ENCODE measurements at regions not wholly inside any gene's neighbourhood (a gene's known extent, or its start where the extent isn't known, plus 50 kb on each side); places are given as distances from the start of the nearest gene placed in this dataset.

GRCh38 chr16:79444572-79444971, 156.0 kb downstream of the MAF start:
- no peak for DNase-seq (ENCODE audit: low read depth)

DNA sequence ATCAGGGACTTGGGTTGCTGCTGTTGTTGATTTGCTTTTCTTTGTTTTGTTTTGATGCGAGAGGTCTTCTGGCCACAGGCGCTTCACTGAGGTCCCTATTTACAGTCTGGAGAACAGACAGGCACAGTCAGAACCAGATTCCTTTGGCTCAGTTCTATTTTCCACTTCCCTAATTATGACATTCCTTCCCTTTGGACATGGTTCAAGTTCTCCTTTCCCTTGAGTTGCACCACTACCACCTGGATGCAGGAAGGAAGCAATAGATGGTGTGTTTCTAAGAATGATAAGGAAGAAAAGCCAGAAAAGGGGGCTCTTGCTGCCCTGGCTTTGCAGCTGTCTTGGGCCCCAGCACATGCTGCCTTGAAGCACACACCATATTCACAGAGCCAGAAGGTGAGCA, 160.6 kb downstream of the MAF start:
- no peak for DNase-seq (ENCODE audit: low read depth)

GRCh38 chr16:79437764-79438751, 162.5 kb downstream of the MAF start:
- DNase-seq (ENCODE audit: low read depth): no peak

GRCh38 chr16:79436885-79437284, 163.7 kb downstream of the MAF start:
- no peak for DNase-seq (ENCODE audit: low read depth)

GRCh38 chr16:79434771-79435170, 165.8 kb downstream of the MAF start:
- no peak for DNase-seq (ENCODE audit: low read depth)

DNA sequence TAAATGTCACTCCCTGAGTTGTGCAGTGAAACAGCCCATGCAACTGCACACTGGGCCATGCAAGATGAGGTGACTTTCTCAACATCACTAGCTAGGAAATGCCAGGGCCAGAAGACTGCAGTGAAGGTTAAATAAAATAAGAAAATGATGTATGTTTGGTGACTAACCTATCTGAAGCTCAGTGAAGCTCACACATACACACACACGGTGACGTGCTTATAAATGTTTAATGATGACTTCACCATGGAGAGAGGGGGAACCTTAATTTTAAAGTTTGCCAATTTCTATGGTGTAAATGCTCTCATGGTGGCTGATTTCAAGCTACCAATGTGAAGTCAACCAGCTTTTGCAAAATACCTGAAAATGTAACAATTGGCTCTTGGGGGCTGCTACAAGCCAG, 166.4 kb downstream of the MAF start:
- no peak for DNase-seq (ENCODE audit: low read depth)

GRCh38 chr16:79431923-79432322, 168.6 kb downstream of the MAF start:
- DNase-seq (ENCODE audit: low read depth): no peak

- no peak for DNase-seq (ENCODE audit: low read depth)
These were observed 170.3 kb downstream of the MAF start for GRCh38 chr16:79430191-79430678.

GRCh38 chr16:79429381-79430190, 171.0 kb downstream of the MAF start:
- DNase-seq (ENCODE audit: low read depth): no peak

- no peak for DNase-seq (ENCODE audit: low read depth)
These were observed 173.9 kb downstream of the MAF start for GRCh38 chr16:79426663-79427062.

- no peak for DNase-seq (ENCODE audit: low read depth)
These were observed 178.5 kb downstream of the MAF start for GRCh38 chr16:79422064-79422463.

- DNase-seq (ENCODE audit: low read depth): no peak
These were observed 179.4 kb downstream of the MAF start for GRCh38 chr16:79421126-79421525.

DNA sequence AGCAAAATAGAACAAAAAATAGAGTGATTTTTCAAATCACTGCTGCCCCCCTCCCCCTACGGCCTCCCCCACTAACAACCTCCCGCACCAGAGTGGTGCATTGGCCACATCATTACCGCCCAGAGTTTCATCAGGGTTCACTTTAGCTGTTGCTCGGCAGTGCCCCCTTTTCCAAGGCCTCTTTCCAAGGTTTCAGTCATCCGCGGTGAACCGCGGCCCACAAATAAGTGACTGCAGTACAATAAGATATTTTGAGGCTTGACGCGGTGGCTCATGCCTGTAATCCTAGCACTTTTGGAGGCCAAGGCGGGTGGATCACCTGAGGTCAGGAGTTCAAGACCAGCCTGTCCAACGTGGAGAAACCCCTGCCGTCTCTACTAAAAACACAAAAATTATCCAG, 180.0 kb downstream of the MAF start:
- no peak for DNase-seq (ENCODE audit: low read depth)

- no peak for DNase-seq (ENCODE audit: low read depth)
These were observed 181.4 kb downstream of the MAF start for GRCh38 chr16:79419148-79419547.

GRCh38 chr16:79417601-79418008, 182.9 kb downstream of the MAF start:
- DNase-seq (ENCODE audit: low read depth): no peak

DNA sequence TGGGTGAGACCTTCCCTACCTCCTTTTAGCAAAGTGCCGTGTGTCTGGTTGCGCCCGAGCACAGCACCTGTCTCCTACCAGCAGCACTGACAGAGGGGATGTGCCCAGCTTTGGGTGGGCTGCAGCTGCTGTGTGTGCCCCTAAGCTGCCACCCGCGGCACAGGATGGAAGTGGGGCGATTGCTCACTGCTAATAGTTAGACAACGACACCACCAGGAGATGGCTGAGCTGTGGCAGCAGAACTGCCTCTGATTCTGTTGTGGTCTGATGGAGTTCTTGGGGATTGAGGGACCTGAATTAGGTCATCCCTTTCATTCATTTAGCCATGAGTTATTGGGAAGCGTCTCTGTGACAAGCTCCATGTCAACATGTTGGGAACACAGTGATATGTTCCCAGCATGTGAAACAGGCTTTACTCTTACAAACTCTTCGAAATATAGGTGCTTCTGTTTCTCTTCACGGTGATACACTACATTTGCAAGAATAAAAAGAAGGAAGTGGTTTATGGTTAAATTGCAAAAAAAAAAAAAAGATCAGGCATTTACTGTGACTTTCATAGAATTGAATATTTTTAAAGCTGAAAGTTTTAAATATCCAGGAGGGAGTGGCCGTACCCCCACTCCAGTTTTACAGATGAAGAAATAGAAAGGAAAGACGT, 184.4 kb downstream of the MAF start:
- no peak for DNase-seq (ENCODE audit: low read depth)

DNA sequence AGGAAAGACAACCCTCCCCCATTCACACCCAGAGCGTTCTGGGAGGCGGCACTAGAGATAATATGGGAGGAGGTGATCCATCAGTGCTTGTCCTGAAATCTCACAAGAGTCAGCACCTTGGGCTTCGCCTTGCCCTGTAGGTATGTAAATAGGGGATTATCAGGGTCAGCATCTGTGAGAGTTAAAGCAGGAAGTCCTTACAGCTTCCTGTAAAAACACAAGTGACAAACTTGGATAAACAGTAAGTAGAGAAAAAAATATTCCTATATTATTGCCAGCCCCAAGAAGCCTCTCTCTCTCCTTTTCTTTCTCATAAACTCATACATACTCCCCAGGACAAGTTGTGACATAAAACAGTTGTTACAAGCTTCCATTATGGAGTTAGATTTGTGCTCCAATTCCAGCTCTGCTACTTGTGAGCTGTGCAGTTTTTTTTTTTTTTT, 187.7 kb downstream of the MAF start:
- DNase-seq (ENCODE audit: low read depth): no peak

GRCh38 chr16:79411805-79412204, 188.7 kb downstream of the MAF start:
- DNase-seq (ENCODE audit: low read depth): no peak

DNA sequence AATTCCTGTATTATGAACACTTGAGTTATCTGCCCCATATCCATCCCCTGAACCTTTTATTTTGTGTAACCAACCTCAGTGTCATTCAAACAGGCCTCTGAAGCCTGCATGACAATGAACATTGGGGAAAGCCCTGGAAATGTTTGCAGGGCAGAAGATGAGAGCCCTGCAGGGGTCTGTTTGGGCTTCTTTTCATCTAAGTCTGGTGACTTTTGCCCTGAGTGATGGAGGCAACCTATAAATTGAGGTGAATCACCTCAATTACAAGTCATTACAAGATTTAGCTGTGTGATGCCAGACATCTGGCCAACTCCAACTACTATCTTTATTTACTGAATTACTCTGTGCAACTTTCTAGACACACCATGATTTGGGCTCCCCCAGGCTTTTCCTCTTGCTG, 189.2 kb downstream of the MAF start:
- no peak for DNase-seq (ENCODE audit: low read depth)

DNA sequence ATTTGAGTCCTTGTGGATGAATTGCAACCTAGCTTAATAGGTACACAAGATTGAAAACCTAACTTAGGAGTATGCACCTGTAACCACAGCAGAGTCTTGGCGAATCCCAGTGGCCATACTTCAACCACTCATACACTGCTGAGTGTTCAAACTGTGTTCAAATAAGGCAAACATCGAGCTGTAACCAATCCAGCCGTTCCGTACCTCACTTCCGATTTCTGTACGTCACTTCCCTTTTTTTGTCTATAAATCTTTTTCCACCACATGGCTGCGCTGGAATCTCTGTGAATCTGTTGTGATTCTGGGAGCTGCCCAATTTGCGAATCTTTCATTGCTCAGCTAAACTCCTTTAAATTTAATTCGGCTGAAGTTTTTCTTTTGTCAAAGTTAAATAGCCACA, 190.6 kb downstream of the MAF start:
- no peak for DNase-seq (ENCODE audit: low read depth)

DNA sequence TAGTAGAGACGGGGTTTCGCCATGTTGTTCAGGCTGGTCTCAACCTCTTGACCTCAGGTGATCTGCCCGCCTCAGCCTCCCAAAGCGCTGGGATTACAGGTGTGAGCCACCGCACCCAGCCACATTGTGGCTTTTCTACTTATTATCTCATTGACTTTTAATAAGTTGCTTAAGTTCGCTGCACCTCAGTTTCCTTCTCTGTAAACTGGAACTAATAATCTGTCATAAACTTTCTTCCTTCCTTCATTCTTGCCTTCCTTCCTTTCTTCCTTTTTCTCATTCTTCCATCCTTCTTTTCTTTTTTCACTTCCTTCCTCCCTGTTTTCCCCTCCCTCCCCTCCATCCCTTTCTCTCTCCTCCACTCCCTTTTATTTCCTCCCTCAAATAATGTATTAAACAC, 192.2 kb downstream of the MAF start:
- DNase-seq (ENCODE audit: low read depth): no peak

GRCh38 chr16:79407461-79408135, 192.9 kb downstream of the MAF start:
- no peak for DNase-seq (ENCODE audit: low read depth)
